DND-41 (cell line): ENCODE measurements at regions not wholly inside any gene's neighbourhood (a gene's known extent, or its start where the extent isn't known, plus 50 kb on each side); places are given as distances from the start of the nearest gene placed in this dataset.

Experiments used
- CTCF ChIP-seq: IDR thresholded peaks from 2 replicates; pipeline ENCODE4 v1.5.1; 2012; ENCODE audit warnings: borderline replicate concordance, low read length, moderate library complexity, mild to moderate bottlenecking; ENCODE audit not compliant: poor library complexity, severe bottlenecking; ENCODE audit errors: extremely low read depth
- EZH2 ChIP-seq: IDR thresholded peaks from 3 replicates; pipeline ENCODE4 v1.6.1; 2012; ENCODE audit warnings: borderline replicate concordance, low read depth, mild to moderate bottlenecking, moderate library complexity, low read length, inconsistent platforms; ENCODE audit not compliant: severe bottlenecking

DNA sequence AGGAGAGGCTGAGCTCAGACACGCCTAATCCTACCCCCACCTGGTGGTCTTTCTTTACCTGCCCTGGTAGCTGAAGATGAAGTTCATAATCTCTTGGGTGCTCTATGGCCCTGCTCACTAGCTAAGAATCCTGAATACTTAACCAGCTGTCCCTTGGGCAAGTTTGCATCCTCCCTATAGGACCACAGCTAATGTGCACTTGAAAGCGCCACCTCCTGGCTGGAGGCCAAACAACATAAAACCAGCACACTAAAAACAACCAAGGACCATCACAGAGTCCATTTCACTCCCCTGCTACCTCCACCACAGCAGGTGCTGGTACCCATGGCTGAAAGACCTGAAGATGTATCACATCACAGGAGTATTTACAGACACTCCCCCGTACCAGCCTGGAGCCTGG is 155.5 kb upstream of the SLC24A3 start:
- TF ChIP-seq CTCF (peak; percentile 31), EZH2 (no peak)
